Stomach (tissue), 8 donors: ENCODE measurements at regions not wholly inside any gene's neighbourhood (a gene's known extent, or its start where the extent isn't known, plus 50 kb on each side); places are given as distances from the start of the nearest gene placed in this dataset.

Source experiments
- DNase-seq, 2 donors: peaks; one replicate each; pipeline versions ENCODE4 v3.0.0 to v3.0.0-alpha.2; 2013 to 2019
- H3K27ac ChIP-seq, 5 donors: fragments of 200-600 bp in 4 of 5; sonication (generic) in 4 of 5; one replicate each; pipeline ENCODE4 v1.5.1; 2013 to 2019; ENCODE audit warnings: mild to moderate bottlenecking in 1 of 5, moderate library complexity in 1 of 5
- H3K27me3 ChIP-seq, 3 donors: fragments of 200-600 bp; sonication (generic); one replicate each; pipeline ENCODE4 v1.5.1; 2017 to 2019; ENCODE audit warnings: mixed run types in 1 of 3
- H3K36me3 ChIP-seq, 4 donors: fragments of 200-600 bp; sonication (generic); 1 replicate in 3 of 4; 2 replicates in 1 of 4; pipeline ENCODE4 v1.5.1; 2016 to 2019
- H3K4me1 ChIP-seq, 4 donors: fragments of 200-600 bp; sonication (generic); one replicate each; pipeline ENCODE4 v1.5.1; 2016 to 2019
- H3K4me3 ChIP-seq, 4 donors: fragments of 200-600 bp; sonication (generic) in 3 of 4; one replicate each; pipeline ENCODE4 v1.5.1; 2016 to 2019; ENCODE audit warnings: mild to moderate bottlenecking in 1 of 4
- H3K9me3 ChIP-seq, 4 donors: fragments of 200-600 bp; sonication (generic); one replicate each; pipeline ENCODE4 v1.5.1; 2016 to 2019
- CTCF ChIP-seq, 7 experiments: fragments of 450-650 bp in 4 of 7; fragments of 200-600 bp in 3 of 7; sonication (generic) in 3 of 7; IDR thresholded peaks; one replicate each; pipeline ENCODE4 v1.5.1; 2016 to 2019; ENCODE audit warnings: antibody characterized with exemption in 7 of 7, control low read depth in 2 of 7, mild to moderate bottlenecking in 1 of 7
- EP300 ChIP-seq: sonication (generic); formaldehyde crosslinking; IDR thresholded peaks from one replicate; pipeline ENCODE4 v1.6.1; 2017; ENCODE audit warnings: antibody characterized with exemption
- POLR2A ChIP-seq, 4 donors: fragments of 450-650 bp; IDR thresholded peaks; one replicate each; pipeline ENCODE4 v1.6.1; 2016; ENCODE audit warnings: antibody characterized with exemption in 4 of 4, control low read depth in 2 of 4, mild to moderate bottlenecking in 1 of 4, moderate library complexity in 1 of 4
- POLR2AphosphoS5 ChIP-seq, 3 donors: sonication (generic); formaldehyde crosslinking; IDR thresholded peaks; one replicate each; pipeline ENCODE4 v1.6.1; 2016; ENCODE audit warnings: antibody characterized with exemption in 3 of 3
- WGBS, 5 donors: extraction: QIAGEN DNeasy Blood & Tissue Kit in 3 of 5; methylation state at CpG; one replicate each; pipeline versions ENCODE4 v1.1.5 to v1.1.7; 2013 to 2018; 5-methylcytosine and 5-hydroxymethylcytosine counted together
- intact Hi-C: fragments of 100-400 bp; cut with DNase I; formaldehyde crosslinking; loops from one replicate; pipeline ENCODE4 v1.15.1; 2023; ENCODE audit warnings: low total_unique reads
- donor health status: healthy with polysubstance abuse.
- donor health status: Bipolar disorder and iron deficiency.
- donor health status: healthy.

GRCh38 chr1:182217071-182217470, 155.6 kb upstream of the ZNF648 start:
- TF ChIP-seq EP300 (no peak), POLR2A (IDR thresholded peaks at IDR 0.05) (no peak), CTCF (IDR thresholded peaks at IDR 0.05) (no peak)
- Histone ChIP-seq H3K27ac (no peak overlapping the region), H3K27me3 (no peaks in the 10 kb centered on the region), H3K4me3 (no peak overlapping the region), H3K36me3 (no peaks in the 10 kb centered on the region), H3K4me1 (peaks cover 0 to 15% (median 11%) of the 10 kb centered on the region in 4 donors), H3K9me3 (peaks cover 0 to 6% (median 4%) of the 10 kb centered on the region in 4 donors)
- 95 to 97% (median 96%) methylated on average over 3 of the region's 3 CpGs for WGBS, 5 donors
- intact Hi-C loops, result no loop called here
- no peak for DNase-seq

GRCh38 chr1:182215764-182216163, 154.3 kb upstream of the ZNF648 start:
- no peak overlapping the region for H3K4me3 ChIP-seq
- no peak for DNase-seq
- H3K4me1 ChIP-seq, result peaks cover 0 to 15% (median 11%) of the 10 kb centered on the region in 4 donors
- H3K27me3 ChIP-seq, result no peaks in the 10 kb centered on the region
- H3K27ac ChIP-seq, result no peak overlapping the region
- no peaks in the 10 kb centered on the region for H3K9me3 ChIP-seq
- intact Hi-C loops, result no loop called here
- H3K36me3 ChIP-seq, result no peaks in the 10 kb centered on the region
- TF ChIP-seq EP300, result no peak
- TF ChIP-seq POLR2AphosphoS5 (IDR thresholded peaks at IDR 0.05), result no peak
- TF ChIP-seq POLR2A (IDR thresholded peaks at IDR 0.05), result no peak
- no peak for TF ChIP-seq CTCF (IDR thresholded peaks at IDR 0.05)

- no peaks in the 10 kb centered on the region for H3K27me3 ChIP-seq
- no peak for DNase-seq
- no peak overlapping the region for H3K4me3 ChIP-seq
- intact Hi-C loops, result no loop called here
- WGBS, 5 donors, result 81 to 88% (median 81%) methylated on average over 1 of the region's 1 CpG
- H3K36me3 ChIP-seq, result no peaks in the 10 kb centered on the region
- no peak overlapping the region for H3K27ac ChIP-seq
- H3K9me3 ChIP-seq, result no peaks in the 10 kb centered on the region
- H3K4me1 ChIP-seq, result peaks cover 0 to 30% (median 10%) of the 10 kb centered on the region in 4 donors
- TF ChIP-seq POLR2A (IDR thresholded peaks at IDR 0.05) (no peak), POLR2AphosphoS5 (IDR thresholded peaks at IDR 0.05) (no peak), EP300 (no peak), CTCF (IDR thresholded peaks at IDR 0.05) (no peak)
These were observed 151.7 kb upstream of the ZNF648 start for GRCh38 chr1:182213163-182213562.

DNA sequence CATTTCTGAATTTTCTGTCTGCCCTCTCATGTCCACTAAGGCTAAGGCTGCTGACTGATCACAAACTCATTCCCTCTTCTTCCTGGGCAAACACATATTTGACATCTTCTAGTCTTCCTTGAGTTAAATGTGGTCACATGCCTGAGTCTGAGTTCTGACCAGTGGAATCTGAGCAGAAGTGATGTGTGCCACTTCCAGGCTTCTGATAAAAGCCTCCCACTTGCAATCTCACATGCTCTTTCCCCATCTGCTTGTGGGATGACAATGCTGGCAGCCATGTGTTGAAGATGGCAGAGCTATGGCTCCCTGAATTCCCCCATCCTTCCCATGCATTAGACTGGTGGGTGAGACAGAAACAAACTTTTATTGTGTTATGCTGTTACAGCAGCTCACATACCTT, 149.9 kb upstream of the ZNF648 start:
- Histone ChIP-seq H3K4me1 (peaks cover 0 to 43% (median 15%) of the 10 kb centered on the region in 4 donors), H3K27me3 (no peaks in the 10 kb centered on the region)

More for the DNA sequence above, 149.9 kb upstream of the ZNF648 start:
- intact Hi-C loops, result no loop called here
- H3K4me3 ChIP-seq, result no peak overlapping the region
- TF ChIP-seq EP300 (no peak), POLR2AphosphoS5 (IDR thresholded peaks at IDR 0.05) (no peak), CTCF (IDR thresholded peaks at IDR 0.05) (no peak), POLR2A (IDR thresholded peaks at IDR 0.05) (no peak)
- DNase-seq, result no peak
- H3K36me3 ChIP-seq, result no peaks in the 10 kb centered on the region
- H3K27ac ChIP-seq, result no peak overlapping the region
- H3K9me3 ChIP-seq, result no peaks in the 10 kb centered on the region
